ENCODE measurements at regions not wholly inside any gene's neighbourhood (a gene's known extent, or its start where the extent isn't known, plus 50 kb on each side); places are given as distances from the start of the nearest gene placed in this dataset.

DNA sequence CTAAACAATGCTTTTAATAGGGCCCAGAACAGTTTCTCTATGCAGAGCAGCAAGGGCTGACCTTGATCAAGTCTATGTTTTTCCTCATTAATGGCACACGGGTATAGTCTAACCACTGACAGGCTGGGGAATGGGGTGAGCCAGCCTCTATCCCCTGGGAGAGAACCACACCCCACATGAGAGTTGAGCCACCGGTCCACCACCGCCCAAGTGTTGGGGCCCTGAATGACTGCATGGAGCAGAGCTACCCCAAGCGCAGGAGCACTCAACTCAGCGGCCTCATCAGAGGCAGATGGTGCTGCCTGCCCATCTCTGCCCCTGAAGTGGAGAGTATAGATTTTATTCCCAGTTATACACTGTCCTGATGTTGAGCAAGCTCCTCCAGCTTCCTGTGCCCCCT is 247.9 kb upstream of the IRX1 start (continued):
- TF ChIP-seq, protein P1, sequence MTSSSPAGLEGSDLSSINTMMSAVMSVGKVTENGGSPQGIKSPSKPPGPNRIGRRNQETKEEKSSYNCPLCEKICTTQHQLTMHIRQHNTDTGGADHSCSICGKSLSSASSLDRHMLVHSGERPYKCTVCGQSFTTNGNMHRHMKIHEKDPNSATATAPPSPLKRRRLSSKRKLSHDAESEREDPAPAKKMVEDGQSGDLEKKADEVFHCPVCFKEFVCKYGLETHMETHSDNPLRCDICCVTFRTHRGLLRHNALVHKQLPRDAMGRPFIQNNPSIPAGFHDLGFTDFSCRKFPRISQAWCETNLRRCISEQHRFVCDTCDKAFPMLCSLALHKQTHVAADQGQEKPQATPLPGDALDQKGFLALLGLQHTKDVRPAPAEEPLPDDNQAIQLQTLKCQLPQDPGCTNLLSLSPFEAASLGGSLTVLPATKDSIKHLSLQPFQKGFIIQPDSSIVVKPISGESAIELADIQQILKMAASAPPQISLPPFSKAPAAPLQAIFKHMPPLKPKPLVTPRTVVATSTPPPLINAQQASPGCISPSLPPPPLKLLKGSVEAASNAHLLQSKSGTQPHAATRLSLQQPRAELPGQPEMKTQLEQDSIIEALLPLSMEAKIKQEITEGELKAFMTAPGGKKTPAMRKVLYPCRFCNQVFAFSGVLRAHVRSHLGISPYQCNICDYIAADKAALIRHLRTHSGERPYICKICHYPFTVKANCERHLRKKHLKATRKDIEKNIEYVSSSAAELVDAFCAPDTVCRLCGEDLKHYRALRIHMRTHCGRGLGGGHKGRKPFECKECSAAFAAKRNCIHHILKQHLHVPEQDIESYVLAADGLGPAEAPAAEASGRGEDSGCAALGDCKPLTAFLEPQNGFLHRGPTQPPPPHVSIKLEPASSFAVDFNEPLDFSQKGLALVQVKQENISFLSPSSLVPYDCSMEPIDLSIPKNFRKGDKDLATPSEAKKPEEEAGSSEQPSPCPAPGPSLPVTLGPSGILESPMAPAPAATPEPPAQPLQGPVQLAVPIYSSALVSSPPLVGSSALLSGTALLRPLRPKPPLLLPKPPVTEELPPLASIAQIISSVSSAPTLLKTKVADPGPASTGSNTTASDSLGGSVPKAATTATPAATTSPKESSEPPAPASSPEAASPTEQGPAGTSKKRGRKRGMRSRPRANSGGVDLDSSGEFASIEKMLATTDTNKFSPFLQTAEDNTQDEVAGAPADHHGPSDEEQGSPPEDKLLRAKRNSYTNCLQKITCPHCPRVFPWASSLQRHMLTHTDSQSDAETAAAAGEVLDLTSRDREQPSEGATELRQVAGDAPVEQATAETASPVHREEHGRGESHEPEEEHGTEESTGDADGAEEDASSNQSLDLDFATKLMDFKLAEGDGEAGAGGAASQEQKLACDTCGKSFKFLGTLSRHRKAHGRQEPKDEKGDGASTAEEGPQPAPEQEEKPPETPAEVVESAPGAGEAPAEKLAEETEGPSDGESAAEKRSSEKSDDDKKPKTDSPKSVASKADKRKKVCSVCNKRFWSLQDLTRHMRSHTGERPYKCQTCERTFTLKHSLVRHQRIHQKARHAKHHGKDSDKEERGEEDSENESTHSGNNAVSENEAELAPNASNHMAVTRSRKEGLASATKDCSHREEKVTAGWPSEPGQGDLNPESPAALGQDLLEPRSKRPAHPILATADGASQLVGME (CRISPR knock-in tag; IDR thresholded peaks at IDR 0.05), result no peak

DNA sequence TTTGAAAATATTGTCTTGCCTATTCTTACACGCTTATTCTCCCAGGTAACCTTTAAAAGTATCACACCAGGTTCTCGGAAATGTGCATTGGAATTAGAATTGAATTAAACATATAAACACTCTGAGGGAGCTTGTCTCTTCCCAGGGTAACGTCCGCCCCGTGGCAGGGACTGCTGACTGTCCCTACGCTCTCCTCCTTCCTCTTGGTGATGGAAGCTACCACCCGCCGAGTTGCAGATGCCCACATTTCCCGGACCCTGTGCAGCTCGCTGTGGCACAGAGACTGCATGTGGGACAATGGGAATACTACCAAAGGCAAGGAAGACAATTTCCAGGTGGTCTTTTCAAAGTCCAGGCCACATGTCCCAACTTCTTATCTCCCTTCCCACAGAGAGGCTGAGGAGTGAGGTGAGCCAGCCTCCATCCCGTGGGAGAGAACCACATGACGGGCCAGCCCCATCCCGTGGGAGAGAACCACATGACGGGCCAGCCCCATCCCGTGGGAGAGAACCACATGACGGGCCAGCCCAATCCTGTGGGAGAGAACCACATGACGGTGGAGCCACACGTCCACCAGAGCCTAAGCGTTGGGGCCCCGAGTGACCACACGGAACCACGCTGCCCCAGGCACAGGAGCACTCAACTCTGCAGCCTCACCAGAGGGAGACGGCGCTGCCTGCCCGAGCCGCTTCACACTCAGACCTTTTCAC is 249.4 kb upstream of the IRX1 start:
- intact Hi-C loops (cut with micrococcal nuclease), result no loop called here
- in situ Hi-C loops (cut with MboI), result no loop called here
- Histone ChIP-seq H3K4me2 (ENCODE audit: insufficient read depth, low read length) (no peak overlapping the region), H3K4me1 (replicated peaks in 1 of 2; ENCODE audit: control insufficient read depth in 2 of 2, insufficient read depth in 2 of 2, low read length in 2 of 2) (no peaks in the 10 kb centered on the region), H3K9me3 (replicated peaks; ENCODE audit: control insufficient read depth, insufficient read depth, low read depth, low read length) (no peaks in the 10 kb centered on the region), H3K36me3 (ENCODE audit: control insufficient read depth, insufficient read depth, low read length) (no peaks in the 10 kb centered on the region), H2AFZ (ENCODE audit: low read depth, low read length) (no peak overlapping the region), H3K4me3 (no peak overlapping the region), H3K27ac (ENCODE audit: extremely low read depth, low read depth, low read length) (no peak overlapping the region), H3K9ac (ENCODE audit: insufficient read depth in 1 of 2, low read depth in 2 of 2, low read length in 2 of 2) (no peak overlapping the region), H4K20me1 (replicated peaks; ENCODE audit: control insufficient read depth, insufficient read depth, low read length) (no peaks in the 10 kb centered on the region), H3K27me3 (ENCODE audit: control insufficient read depth in 2 of 2, insufficient read depth in 2 of 2, low read length in 2 of 2) (peaks cover 0 to 13% of the 10 kb centered on the region in 2 experiments; a peak in 3 of 5 replicates), H3K79me2 (ENCODE audit: control insufficient read depth, insufficient read depth, low read length) (no peaks in the 10 kb centered on the region), H3K9me1 (ENCODE audit: control insufficient read depth, insufficient read depth, low read length) (peaks cover 5% of the 10 kb centered on the region)
- WGBS (ENCODE audit: insufficient coverage, low coverage, missing lambda C conversion rate), result under 1% methylated on average over 22 of the region's 26 CpGs
- no peak for DNase-seq (ENCODE audit: extremely low read depth in 1 of 4, low spot score in 3 of 4)
- ChIA-PET POLR2A (no interaction called here), CTCF (ENCODE audit: low intra/inter-chr PET ratio) (no interaction called here)
- no peak for ATAC-seq
- no peak for FAIRE-seq
- BruUV-seq (replicated peaks), result no TSS peak
- TF ChIP-seq, protein P2, sequence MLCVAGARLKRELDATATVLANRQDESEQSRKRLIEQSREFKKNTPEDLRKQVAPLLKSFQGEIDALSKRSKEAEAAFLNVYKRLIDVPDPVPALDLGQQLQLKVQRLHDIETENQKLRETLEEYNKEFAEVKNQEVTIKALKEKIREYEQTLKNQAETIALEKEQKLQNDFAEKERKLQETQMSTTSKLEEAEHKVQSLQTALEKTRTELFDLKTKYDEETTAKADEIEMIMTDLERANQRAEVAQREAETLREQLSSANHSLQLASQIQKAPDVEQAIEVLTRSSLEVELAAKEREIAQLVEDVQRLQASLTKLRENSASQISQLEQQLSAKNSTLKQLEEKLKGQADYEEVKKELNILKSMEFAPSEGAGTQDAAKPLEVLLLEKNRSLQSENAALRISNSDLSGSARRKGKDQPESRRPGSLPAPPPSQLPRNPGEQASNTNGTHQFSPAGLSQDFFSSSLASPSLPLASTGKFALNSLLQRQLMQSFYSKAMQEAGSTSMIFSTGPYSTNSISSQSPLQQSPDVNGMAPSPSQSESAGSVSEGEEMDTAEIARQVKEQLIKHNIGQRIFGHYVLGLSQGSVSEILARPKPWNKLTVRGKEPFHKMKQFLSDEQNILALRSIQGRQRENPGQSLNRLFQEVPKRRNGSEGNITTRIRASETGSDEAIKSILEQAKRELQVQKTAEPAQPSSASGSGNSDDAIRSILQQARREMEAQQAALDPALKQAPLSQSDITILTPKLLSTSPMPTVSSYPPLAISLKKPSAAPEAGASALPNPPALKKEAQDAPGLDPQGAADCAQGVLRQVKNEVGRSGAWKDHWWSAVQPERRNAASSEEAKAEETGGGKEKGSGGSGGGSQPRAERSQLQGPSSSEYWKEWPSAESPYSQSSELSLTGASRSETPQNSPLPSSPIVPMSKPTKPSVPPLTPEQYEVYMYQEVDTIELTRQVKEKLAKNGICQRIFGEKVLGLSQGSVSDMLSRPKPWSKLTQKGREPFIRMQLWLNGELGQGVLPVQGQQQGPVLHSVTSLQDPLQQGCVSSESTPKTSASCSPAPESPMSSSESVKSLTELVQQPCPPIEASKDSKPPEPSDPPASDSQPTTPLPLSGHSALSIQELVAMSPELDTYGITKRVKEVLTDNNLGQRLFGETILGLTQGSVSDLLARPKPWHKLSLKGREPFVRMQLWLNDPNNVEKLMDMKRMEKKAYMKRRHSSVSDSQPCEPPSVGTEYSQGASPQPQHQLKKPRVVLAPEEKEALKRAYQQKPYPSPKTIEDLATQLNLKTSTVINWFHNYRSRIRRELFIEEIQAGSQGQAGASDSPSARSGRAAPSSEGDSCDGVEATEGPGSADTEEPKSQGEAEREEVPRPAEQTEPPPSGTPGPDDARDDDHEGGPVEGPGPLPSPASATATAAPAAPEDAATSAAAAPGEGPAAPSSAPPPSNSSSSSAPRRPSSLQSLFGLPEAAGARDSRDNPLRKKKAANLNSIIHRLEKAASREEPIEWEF (CRISPR knock-in tag; IDR thresholded peaks at IDR 0.05), result no peak
- TF ChIP-seq, protein P3, sequence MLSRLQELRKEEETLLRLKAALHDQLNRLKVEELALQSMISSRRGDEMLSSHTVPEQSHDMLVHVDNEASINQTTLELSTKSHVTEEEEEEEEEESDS (CRISPR knock-in tag; IDR thresholded peaks at IDR 0.05), result no peak
- TF ChIP-seq, protein P4, sequence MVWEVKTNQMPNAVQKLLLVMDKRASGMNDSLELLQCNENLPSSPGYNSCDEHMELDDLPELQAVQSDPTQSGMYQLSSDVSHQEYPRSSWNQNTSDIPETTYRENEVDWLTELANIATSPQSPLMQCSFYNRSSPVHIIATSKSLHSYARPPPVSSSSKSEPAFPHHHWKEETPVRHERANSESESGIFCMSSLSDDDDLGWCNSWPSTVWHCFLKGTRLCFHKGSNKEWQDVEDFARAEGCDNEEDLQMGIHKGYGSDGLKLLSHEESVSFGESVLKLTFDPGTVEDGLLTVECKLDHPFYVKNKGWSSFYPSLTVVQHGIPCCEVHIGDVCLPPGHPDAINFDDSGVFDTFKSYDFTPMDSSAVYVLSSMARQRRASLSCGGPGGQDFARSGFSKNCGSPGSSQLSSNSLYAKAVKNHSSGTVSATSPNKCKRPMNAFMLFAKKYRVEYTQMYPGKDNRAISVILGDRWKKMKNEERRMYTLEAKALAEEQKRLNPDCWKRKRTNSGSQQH (CRISPR knock-in tag; IDR thresholded peaks at IDR 0.05), result no peak
- TF ChIP-seq TCFL5 (CRISPR knock-in tag; conservative IDR thresholded peaks at IDR 0.05), result no peak
- no peak for TF ChIP-seq ELF2 (CRISPR knock-in tag; IDR thresholded peaks at IDR 0.05)
